K562 (cell line): ENCODE measurements at regions not wholly inside any gene's neighbourhood (a gene's known extent, or its start where the extent isn't known, plus 50 kb on each side); places are given as distances from the start of the nearest gene placed in this dataset.

Experiments
- ATAC-seq: fragments of 200-7000 bp; cut with Tn5 transposase; 3 replicates; pipeline ENCODE4 v1.9.1; 2020; ENCODE audit warnings: moderate library complexity
- BruUV-seq: library from RNA; stranded (reverse); fragments of 400-500 nt; replicated peaks from 2 replicates; lab custom pipeline; 2021; lab: Mats Ljungman, UMichigan
- CTCF ChIA-PET: fragments of 300-600 bp; formaldehyde crosslinking; extraction: SDS; loops from one replicate; lab custom pipeline; 2021; ENCODE audit warnings: low intra/inter-chr PET ratio; lab: Yijun Ruan, JAX
- POLR2A ChIA-PET: fragments of 300-600, 350-650 bp; sonication (Branson Sonifier 250); formaldehyde crosslinking; extraction: SDS; loops from one replicate; lab custom pipeline; 2021; ENCODE audit warnings: antibody characterized with exemption, inconsistent platforms; lab: Yijun Ruan, JAX
- DNase-seq, 4 experiments: peaks; one replicate each; pipeline versions ENCODE4 v3.0.0 to v3.0.0-alpha.2; 2011 to 2018; ENCODE audit warnings: low spot score in 3 of 4, mixed read lengths in 3 of 4; ENCODE audit errors: extremely low read depth in 1 of 4
- FAIRE-seq: peaks from 2 replicates; lab custom pipeline; 2011; peaks lifted over from hg19 to GRCh38; lab: Jason Lieb, UNC
- H2AFZ ChIP-seq: 2 replicates; pipeline ENCODE4 v1.6.0; 2011; ENCODE audit warnings: low read depth, low read length, control low read depth, inconsistent platforms
- H3K27ac ChIP-seq: fragments of 200-600 bp; 3 replicates; pipeline ENCODE4 v1.8.0; 2011; ENCODE audit warnings: low read depth, mild to moderate bottlenecking, control low read depth, inconsistent platforms, low read length, moderate library complexity, mixed read lengths; ENCODE audit errors: extremely low read depth
- H3K27me3 ChIP-seq, 2 experiments: fragments of 300-600 bp in 1 of 2; 2 replicates in 1 of 2; 3 replicates in 1 of 2; pipeline versions ENCODE4 v1.6.0 to v1.8.0; 2011; ENCODE audit warnings: inconsistent platforms in 2 of 2, low read length in 2 of 2, mild to moderate bottlenecking in 1 of 2, mixed read lengths in 1 of 2, moderate library complexity in 1 of 2; ENCODE audit not compliant: control insufficient read depth in 2 of 2, insufficient read depth in 2 of 2
- H3K36me3 ChIP-seq: fragments of 300-600 bp; 3 replicates; pipeline ENCODE4 v1.8.0; 2011; ENCODE audit warnings: mild to moderate bottlenecking, low read length, inconsistent platforms; ENCODE audit not compliant: control insufficient read depth, insufficient read depth
- H3K4me1 ChIP-seq, 2 experiments: fragments of 200-600 bp in 1 of 2; replicated peaks in 1 of 2; 2 replicates in 1 of 2; 3 replicates in 1 of 2; pipeline versions ENCODE4 v1.5.1 to v1.8.0; 2011; ENCODE audit warnings: inconsistent platforms in 2 of 2, low read length in 2 of 2, mild to moderate bottlenecking in 1 of 2, mixed read lengths in 1 of 2, moderate library complexity in 1 of 2; ENCODE audit not compliant: control insufficient read depth in 2 of 2, insufficient read depth in 2 of 2
- H3K4me2 ChIP-seq: 2 replicates; pipeline ENCODE4 v1.6.1; 2011; ENCODE audit warnings: low read length, control low read depth, inconsistent platforms, mixed read lengths; ENCODE audit not compliant: insufficient read depth
- H3K4me3 ChIP-seq: fragments of 200-600 bp; sonication (generic), shearing (Covaris generic); 2 replicates; pipeline ENCODE4 v1.5.1; 2016; ENCODE audit warnings: control low read depth, inconsistent platforms
- H3K79me2 ChIP-seq: fragments of 200-600 bp; 3 replicates; pipeline ENCODE4 v1.8.0; 2011; ENCODE audit warnings: low read length, inconsistent platforms; ENCODE audit not compliant: control insufficient read depth, insufficient read depth
- H3K9ac ChIP-seq, 2 experiments: 2 replicates each; pipeline versions ENCODE4 v1.6.0 to v1.6.1; 2011; ENCODE audit warnings: low read depth in 2 of 2, low read length in 2 of 2, control low read depth in 1 of 2, inconsistent platforms in 1 of 2, mild to moderate bottlenecking in 1 of 2, mixed read lengths in 1 of 2; ENCODE audit not compliant: insufficient read depth in 1 of 2
- H3K9me1 ChIP-seq: one replicate; pipeline ENCODE4 v1.6.0; 2011; ENCODE audit warnings: inconsistent platforms, mild to moderate bottlenecking, low read length, moderate library complexity; ENCODE audit not compliant: control insufficient read depth, insufficient read depth
- H3K9me3 ChIP-seq: replicated peaks from 2 replicates; pipeline ENCODE4 v1.5.1; 2011; ENCODE audit warnings: low read depth, low read length, inconsistent platforms; ENCODE audit not compliant: control insufficient read depth, insufficient read depth
- H4K20me1 ChIP-seq: replicated peaks from 2 replicates; pipeline ENCODE4 v1.6.1; 2011; ENCODE audit warnings: low read length, inconsistent platforms, mixed read lengths; ENCODE audit not compliant: control insufficient read depth, insufficient read depth
- DIDO1 ChIP-seq: fragments of 450-650 bp; IDR thresholded peaks from 2 replicates; pipeline ENCODE4 v1.6.1; 2016; ENCODE audit warnings: low read depth, missing biosample characterization, missing genetic modification characterization
- FOSL1 ChIP-seq: fragments of 200-800 bp; sonication (Bioruptor generic); conservative IDR thresholded peaks from 2 replicates; pipeline ENCODE4 v1.6.1; 2016; ENCODE audit warnings: missing genetic modification characterization, missing compliant biosample characterization
- MEIS2 ChIP-seq: fragments of 450-650 bp; IDR thresholded peaks from 2 replicates; pipeline ENCODE4 v1.6.1; 2014; ENCODE audit warnings: mild to moderate bottlenecking; ENCODE audit not compliant: partially characterized antibody
- PKNOX1 ChIP-seq: fragments of 450-650 bp; IDR thresholded peaks from 2 replicates; pipeline ENCODE4 v1.6.1; 2016
- RCOR1 ChIP-seq, 2 experiments: IDR thresholded peaks; 2 replicates each; pipeline ENCODE4 v1.6.1; 2012; ENCODE audit warnings: low read depth in 2 of 2, low read length in 2 of 2, borderline replicate concordance in 1 of 2, improper control_type of control experiment in 1 of 2
- WGBS: fragments of 100-300 bp; shearing (Covaris generic); methylation state at CpG from one replicate; pipeline ENCODE4 v1.1.6; 2016; ENCODE audit warnings: low coverage, mixed read lengths; ENCODE audit not compliant: insufficient coverage; ENCODE audit errors: missing lambda C conversion rate; 5-methylcytosine and 5-hydroxymethylcytosine counted together
- in situ Hi-C: fragments of 300-500 bp; cut with MboI; formaldehyde crosslinking; loops from 4 replicates; pipeline ENCODE4 v1.15.0; 2018; ENCODE audit warnings: inconsistent platforms, mixed read lengths
- intact Hi-C: fragments of 100-400 bp; cut with micrococcal nuclease; formaldehyde crosslinking; loops from 2 replicates; pipeline ENCODE4 v1.14.2; 2022

- Histone ChIP-seq H3K36me3 (no peaks in the 10 kb centered on the region), H3K27me3 (no peaks in the 10 kb centered on the region), H3K4me3 (no peak overlapping the region), H3K4me1 (peaks cover 8 to 10% of the 10 kb centered on the region in 2 experiments), H3K9ac (no peak overlapping the region), H3K9me3 (no peaks in the 10 kb centered on the region), H3K9me1 (no peaks in the 10 kb centered on the region), H3K27ac (no peak overlapping the region), H3K4me2 (no peak overlapping the region), H3K79me2 (no peaks in the 10 kb centered on the region), H4K20me1 (no peaks in the 10 kb centered on the region), H2AFZ (peak overlapping the region; percentile 4; the same call in 1 of the 2 replicates)
- no peak for DNase-seq
- ChIA-PET POLR2A (interaction anchor here (0.6 to 1.6 kb wide), 5 partner anchors 10 to 343 kb away, joined by 3 to 4 read pairs (median 3); no protein-coding TSS in a partner anchor), CTCF (no interaction called here)
- intact Hi-C loops, result no loop called here
- WGBS, result 8% methylated on average over 4 of the region's 6 CpGs
- no TSS peak for BruUV-seq
- FAIRE-seq, result no peak
- peak; percentile 25; the same call in 1 of the 3 replicates for ATAC-seq
- TF ChIP-seq MEIS2 (peak; percentile 53), FOSL1 (tag) (peak; percentile 41; the same call in 1 of the 2 replicates), RCOR1 (IDR thresholded peaks at IDR 0.05; ENCODE audit: borderline replicate concordance in 1 of 2, low read depth in 2 of 2, low read length in 2 of 2) (0 out of 4 replicates have a peak, but pooled peaks of 1 of the 2 experiments have one; percentile 4), DIDO1 (tag) (no peak), PKNOX1 (0 out of 2 replicates have a peak, but pooled peaks have one; percentile 6)
- in situ Hi-C loops, result no loop called here
These were observed 320.4 kb upstream of the PROK2 start for GRCh38 chr3:72105306-72105705.
